Stimulated activated naive CD8-positive, alpha-beta T cell treated with anti-CD3 and anti-CD28 coated beads, Interleukin-15, Interleukin-2, amounts not matched to agents 100 ng/mL and 50 ng/mL, for 24 hours (primary cell): ENCODE measurements at regions not wholly inside any gene's neighbourhood (a gene's known extent, or its start where the extent isn't known, plus 50 kb on each side); places are given as distances from the start of the nearest gene placed in this dataset.

Experiments
- H3K27ac Mint-ChIP-seq: one replicate; pipeline ENCODE4 v1.8.0; 2021; ENCODE audit warnings: mild to moderate bottlenecking, mixed read lengths
- H3K27me3 Mint-ChIP-seq: one replicate; pipeline ENCODE4 v1.8.0; 2021; ENCODE audit warnings: mixed read lengths
- H3K36me3 Mint-ChIP-seq: one replicate; pipeline ENCODE4 v1.8.0; 2021; ENCODE audit warnings: low read depth, mixed read lengths
- H3K4me1 Mint-ChIP-seq: one replicate; pipeline ENCODE4 v1.8.0; 2021; ENCODE audit warnings: low read depth, mixed read lengths
- H3K4me3 Mint-ChIP-seq: one replicate; pipeline ENCODE4 v1.8.0; 2021; ENCODE audit warnings: mild to moderate bottlenecking, mixed read lengths
- H3K9me3 Mint-ChIP-seq: one replicate; pipeline ENCODE4 v1.8.0; 2021; ENCODE audit warnings: mixed read lengths

- peaks cover 1% of the 10 kb centered on the region for H3K9me3 Mint-ChIP-seq
- no peaks in the 10 kb centered on the region for H3K36me3 Mint-ChIP-seq
- no peaks in the 10 kb centered on the region for H3K4me1 Mint-ChIP-seq
- no peaks in the 10 kb centered on the region for H3K27me3 Mint-ChIP-seq
- H3K27ac Mint-ChIP-seq = no peak overlapping the region
- no peak overlapping the region for H3K4me3 Mint-ChIP-seq
Measured at GRCh38 chr9:22693156-22693555, 246.5 kb downstream of the DMRTA1 start.

GRCh38 chr9:22700171-22700570, 253.5 kb downstream of the DMRTA1 start:
- H3K36me3 Mint-ChIP-seq = no peaks in the 10 kb centered on the region
- no peak overlapping the region for H3K27ac Mint-ChIP-seq
- H3K9me3 Mint-ChIP-seq = peaks cover 7% of the 10 kb centered on the region
- H3K27me3 Mint-ChIP-seq = no peaks in the 10 kb centered on the region
- H3K4me1 Mint-ChIP-seq = no peaks in the 10 kb centered on the region
- H3K4me3 Mint-ChIP-seq = no peak overlapping the region

DNA sequence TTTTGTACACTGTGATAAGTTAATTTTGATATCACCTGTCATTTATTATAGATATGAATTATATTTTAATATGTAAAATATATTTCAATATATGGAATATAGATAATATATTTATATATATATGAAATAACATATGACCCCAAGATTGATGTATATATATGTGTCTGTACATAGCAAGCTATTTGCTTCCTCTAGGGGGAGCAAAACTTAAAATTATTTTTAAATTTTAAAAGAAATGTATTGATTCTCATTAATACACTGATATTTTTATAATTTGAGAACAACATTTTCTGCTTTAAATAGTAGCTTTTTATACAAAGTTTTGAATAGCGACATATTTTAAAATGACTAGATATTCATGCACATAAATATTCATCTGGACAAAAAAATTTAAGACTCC, 272.0 kb downstream of the DMRTA1 start:
- Mint-ChIP-seq H3K27me3 (no peaks in the 10 kb centered on the region), H3K9me3 (no peaks in the 10 kb centered on the region), H3K4me3 (no peak overlapping the region), H3K4me1 (no peaks in the 10 kb centered on the region), H3K27ac (no peak overlapping the region), H3K36me3 (no peaks in the 10 kb centered on the region)

DNA sequence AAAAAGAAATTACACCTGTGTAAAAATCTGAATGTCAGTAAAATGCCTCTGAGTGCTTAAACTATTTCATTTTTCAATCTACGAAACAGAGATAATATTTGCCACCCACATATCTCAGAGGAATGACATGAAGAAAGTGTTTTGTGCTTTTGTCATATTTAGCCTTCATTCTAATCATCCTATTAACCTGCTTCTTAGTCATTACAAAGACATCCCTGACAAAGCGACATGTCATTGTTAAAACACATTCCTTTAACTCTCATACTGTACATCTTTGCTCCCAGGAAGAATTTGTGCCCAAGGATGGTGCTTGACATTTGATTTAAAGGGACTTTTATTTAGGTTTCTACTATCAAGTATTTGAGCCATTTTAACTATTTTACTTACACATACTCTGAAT, 275.9 kb downstream of the DMRTA1 start:
- H3K9me3 Mint-ChIP-seq = peaks cover 5% of the 10 kb centered on the region
- no peaks in the 10 kb centered on the region for H3K4me1 Mint-ChIP-seq
- no peak overlapping the region for H3K27ac Mint-ChIP-seq
- H3K4me3 Mint-ChIP-seq = no peak overlapping the region
- no peaks in the 10 kb centered on the region for H3K36me3 Mint-ChIP-seq
- no peaks in the 10 kb centered on the region for H3K27me3 Mint-ChIP-seq

- Mint-ChIP-seq H3K9me3 (peaks cover 16% of the 10 kb centered on the region), H3K4me3 (no peak overlapping the region), H3K36me3 (no peaks in the 10 kb centered on the region), H3K27ac (no peak overlapping the region), H3K27me3 (no peaks in the 10 kb centered on the region), H3K4me1 (no peaks in the 10 kb centered on the region)
Measured at GRCh38 chr9:22731786-22732185, 285.2 kb downstream of the DMRTA1 start.

DNA sequence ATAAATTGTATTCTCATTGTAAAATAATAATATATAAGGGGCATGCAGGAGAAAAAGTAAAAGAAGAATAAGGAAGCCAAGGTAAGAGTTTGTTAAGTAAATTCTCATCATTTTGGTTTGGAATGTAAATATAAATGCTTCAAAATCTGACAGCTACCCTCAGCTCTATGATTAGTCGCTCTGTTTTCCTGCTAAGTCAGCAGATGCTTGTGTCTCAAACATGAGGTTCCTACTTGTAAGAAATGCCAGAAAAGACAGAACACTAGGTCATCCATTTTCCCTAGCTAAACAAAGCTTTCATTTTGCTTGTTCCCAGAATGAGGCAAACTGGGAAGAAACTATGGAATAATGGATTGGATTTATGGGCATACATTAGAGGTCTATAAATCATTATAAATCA, 293.1 kb downstream of the DMRTA1 start:
- Mint-ChIP-seq H3K36me3 (no peaks in the 10 kb centered on the region), H3K9me3 (peaks cover 10% of the 10 kb centered on the region), H3K4me1 (no peaks in the 10 kb centered on the region), H3K27me3 (no peaks in the 10 kb centered on the region), H3K4me3 (no peak overlapping the region), H3K27ac (no peak overlapping the region)

DNA sequence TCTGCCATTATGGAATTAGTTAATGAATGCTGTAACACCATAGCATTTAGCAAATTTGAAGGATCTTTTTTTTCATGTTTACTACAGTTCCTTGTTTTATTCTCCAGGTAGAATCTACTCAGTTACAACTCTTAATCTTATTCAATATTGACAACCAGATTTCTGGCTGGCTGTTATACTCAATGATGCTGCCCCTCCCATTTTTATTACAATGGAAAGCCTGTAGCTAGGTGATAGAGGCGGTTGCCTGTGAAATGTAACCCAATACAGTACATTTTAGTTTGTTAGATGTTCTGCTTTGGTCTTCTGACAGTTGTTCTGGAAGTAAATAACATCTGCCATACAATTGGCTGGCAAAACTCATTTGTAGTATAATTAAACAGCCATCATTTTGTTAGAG, 294.2 kb downstream of the DMRTA1 start:
- no peaks in the 10 kb centered on the region for H3K4me1 Mint-ChIP-seq
- H3K27me3 Mint-ChIP-seq = no peaks in the 10 kb centered on the region
- H3K9me3 Mint-ChIP-seq = peaks cover 10% of the 10 kb centered on the region
- H3K36me3 Mint-ChIP-seq = no peaks in the 10 kb centered on the region
- no peak overlapping the region for H3K27ac Mint-ChIP-seq
- H3K4me3 Mint-ChIP-seq = no peak overlapping the region

DNA sequence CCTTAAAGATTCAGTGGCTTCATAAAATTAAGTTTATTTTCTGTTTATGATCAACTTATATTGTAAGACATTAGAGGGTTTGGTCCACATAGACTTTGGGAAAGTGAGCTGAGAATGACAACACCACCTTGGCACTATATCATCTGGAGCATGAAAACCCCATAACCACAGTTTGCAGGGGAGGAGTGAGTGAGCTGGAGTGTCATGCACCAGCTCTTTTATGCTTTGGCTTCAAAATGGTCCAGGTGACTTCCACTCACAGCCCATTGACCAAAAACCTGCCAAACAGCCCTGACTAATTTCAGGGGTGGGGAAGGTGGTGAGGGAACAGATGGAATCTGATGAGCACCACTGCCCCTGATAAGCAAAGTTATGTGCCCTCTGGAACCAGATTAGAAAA, 295.8 kb downstream of the DMRTA1 start:
- H3K36me3 Mint-ChIP-seq = no peaks in the 10 kb centered on the region
- H3K27ac Mint-ChIP-seq = no peak overlapping the region
- H3K9me3 Mint-ChIP-seq = peaks cover 10% of the 10 kb centered on the region
- no peak overlapping the region for H3K4me3 Mint-ChIP-seq
- H3K27me3 Mint-ChIP-seq = no peaks in the 10 kb centered on the region
- H3K4me1 Mint-ChIP-seq = no peaks in the 10 kb centered on the region

GRCh38 chr9:22773501-22774220, 327.0 kb downstream of the DMRTA1 start:
- no peaks in the 10 kb centered on the region for H3K27me3 Mint-ChIP-seq
- no peaks in the 10 kb centered on the region for H3K4me1 Mint-ChIP-seq
- H3K4me3 Mint-ChIP-seq = no peak overlapping the region
- H3K27ac Mint-ChIP-seq = no peak overlapping the region
- H3K9me3 Mint-ChIP-seq = no peaks in the 10 kb centered on the region
- no peaks in the 10 kb centered on the region for H3K36me3 Mint-ChIP-seq

DNA sequence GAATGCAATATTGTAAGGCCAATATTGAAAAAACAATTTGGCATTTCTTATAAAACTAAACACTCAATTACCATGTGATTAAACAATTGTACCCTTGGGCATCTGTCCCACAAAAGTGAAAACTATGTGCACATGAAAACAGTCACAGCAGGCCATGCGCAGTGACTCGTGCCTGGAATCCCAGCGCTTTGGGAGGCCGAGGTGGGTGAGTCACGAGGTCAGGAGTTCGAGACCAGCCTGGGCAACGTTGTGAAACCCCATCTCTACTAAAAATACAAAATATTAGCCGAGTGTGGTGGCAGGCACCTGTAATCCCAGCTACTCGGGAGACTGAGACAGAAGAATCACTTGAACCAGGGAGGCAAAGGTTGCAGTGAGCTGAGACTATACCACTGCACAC, 343.7 kb downstream of the DMRTA1 start:
- Mint-ChIP-seq H3K36me3 (no peaks in the 10 kb centered on the region), H3K4me3 (no peak overlapping the region), H3K27me3 (no peaks in the 10 kb centered on the region), H3K9me3 (peaks cover 6% of the 10 kb centered on the region), H3K27ac (no peak overlapping the region), H3K4me1 (no peaks in the 10 kb centered on the region)

DNA sequence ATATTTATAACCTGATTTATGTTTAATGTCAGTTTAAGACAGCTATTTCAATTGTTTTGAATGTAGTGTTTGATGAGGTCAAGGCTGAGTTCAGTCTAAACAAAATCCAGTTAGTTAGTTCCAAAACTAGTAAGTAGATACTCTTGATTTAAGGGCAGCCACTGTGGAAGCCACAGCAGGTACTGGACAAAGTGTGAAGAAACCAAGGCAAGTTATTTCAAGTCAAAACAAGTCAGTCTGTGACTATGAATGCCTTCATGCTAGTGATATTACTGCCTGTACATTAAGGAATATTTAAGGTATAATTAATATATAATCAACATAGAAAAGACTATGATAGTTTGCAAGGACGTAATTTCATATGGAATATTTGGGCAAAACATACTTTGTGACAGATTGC, 362.3 kb downstream of the DMRTA1 start:
- peaks cover 5% of the 10 kb centered on the region for H3K9me3 Mint-ChIP-seq
- no peaks in the 10 kb centered on the region for H3K4me1 Mint-ChIP-seq

DNA sequence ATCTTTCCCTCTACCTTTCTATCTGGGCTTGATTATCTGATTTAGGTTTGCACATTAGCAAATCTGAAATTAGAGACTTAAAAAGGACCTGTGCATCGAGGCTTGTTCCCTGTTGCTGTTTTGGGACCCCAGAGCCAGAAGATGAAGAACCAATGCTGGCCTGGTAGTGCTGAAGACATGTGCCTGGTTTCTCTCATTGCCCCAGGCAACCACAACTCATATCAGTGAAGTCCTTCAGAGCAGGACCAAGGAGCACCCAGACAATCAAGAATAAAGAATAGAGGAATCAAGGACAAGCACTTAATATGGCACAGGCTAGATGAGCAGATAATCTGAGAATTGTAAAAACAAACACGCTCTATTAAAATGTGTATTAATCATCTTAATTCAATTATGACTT, 362.7 kb downstream of the DMRTA1 start:
- Mint-ChIP-seq H3K4me1 (no peaks in the 10 kb centered on the region), H3K9me3 (peaks cover 4% of the 10 kb centered on the region), H3K27ac (no peak overlapping the region), H3K27me3 (no peaks in the 10 kb centered on the region), H3K4me3 (no peak overlapping the region), H3K36me3 (no peaks in the 10 kb centered on the region)

More for the DNA sequence above, 362.3 kb downstream of the DMRTA1 start:
- Mint-ChIP-seq H3K27ac (no peak overlapping the region), H3K27me3 (no peaks in the 10 kb centered on the region), H3K36me3 (no peaks in the 10 kb centered on the region), H3K4me3 (no peak overlapping the region)

- H3K4me3 Mint-ChIP-seq = no peak overlapping the region
- no peaks in the 10 kb centered on the region for H3K9me3 Mint-ChIP-seq
- no peaks in the 10 kb centered on the region for H3K27me3 Mint-ChIP-seq
- H3K4me1 Mint-ChIP-seq = no peaks in the 10 kb centered on the region
- no peaks in the 10 kb centered on the region for H3K36me3 Mint-ChIP-seq
- no peak overlapping the region for H3K27ac Mint-ChIP-seq
Measured at GRCh38 chr9:22813529-22813928, 366.9 kb downstream of the DMRTA1 start.

DNA sequence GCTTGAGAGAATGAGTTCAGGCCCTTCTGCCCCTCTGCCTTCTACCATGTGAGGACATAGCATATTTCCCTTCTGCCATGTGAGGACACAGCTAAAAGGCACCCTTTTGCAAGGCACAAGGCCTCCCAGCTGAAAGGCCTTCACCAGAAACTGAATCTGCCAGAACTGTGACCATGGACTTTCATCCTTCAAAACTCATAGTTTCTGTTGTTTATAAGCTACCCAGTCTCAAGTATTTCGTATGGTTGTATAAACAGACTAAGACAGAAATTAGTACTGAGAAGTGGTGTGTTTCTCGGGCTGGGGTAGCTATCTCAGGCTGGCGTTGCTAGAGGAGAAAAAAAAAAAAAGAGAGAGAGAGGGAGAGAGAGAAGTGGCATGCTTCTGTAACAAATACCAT, 368.6 kb downstream of the DMRTA1 start:
- no peak overlapping the region for H3K4me3 Mint-ChIP-seq
- no peak overlapping the region for H3K27ac Mint-ChIP-seq
- H3K4me1 Mint-ChIP-seq = no peaks in the 10 kb centered on the region
- no peaks in the 10 kb centered on the region for H3K27me3 Mint-ChIP-seq
- H3K36me3 Mint-ChIP-seq = no peaks in the 10 kb centered on the region
- no peaks in the 10 kb centered on the region for H3K9me3 Mint-ChIP-seq

- H3K9me3 Mint-ChIP-seq = peaks cover 6% of the 10 kb centered on the region
- H3K4me3 Mint-ChIP-seq = no peak overlapping the region
- H3K36me3 Mint-ChIP-seq = no peaks in the 10 kb centered on the region
- H3K4me1 Mint-ChIP-seq = no peaks in the 10 kb centered on the region
- no peaks in the 10 kb centered on the region for H3K27me3 Mint-ChIP-seq
- no peak overlapping the region for H3K27ac Mint-ChIP-seq
Measured at GRCh38 chr9:22817181-22817580, 370.6 kb downstream of the DMRTA1 start.

DNA sequence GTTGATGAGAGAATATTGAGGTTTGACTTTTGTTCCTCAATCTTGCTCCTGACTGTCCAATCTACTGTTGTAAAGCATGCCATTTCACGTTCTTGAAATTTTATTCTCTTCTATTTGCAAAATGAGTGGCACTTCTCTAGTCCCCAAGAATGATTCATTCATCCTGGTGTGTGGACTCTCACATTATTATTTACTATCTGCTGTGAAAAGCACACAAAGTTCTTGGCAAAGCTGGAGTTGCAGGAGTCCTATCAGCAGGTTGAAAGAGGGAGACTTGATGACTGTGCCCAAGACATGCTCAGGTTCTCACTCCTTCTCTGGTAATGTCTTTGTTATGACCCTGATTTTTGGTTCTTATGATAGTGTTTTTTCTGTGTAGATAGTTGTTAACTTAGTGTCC, 382.6 kb downstream of the DMRTA1 start:
- Mint-ChIP-seq H3K27ac (no peak overlapping the region), H3K9me3 (peaks cover 14% of the 10 kb centered on the region), H3K4me3 (no peak overlapping the region), H3K4me1 (no peaks in the 10 kb centered on the region), H3K36me3 (no peaks in the 10 kb centered on the region), H3K27me3 (no peaks in the 10 kb centered on the region)
